ENCODE measurements at regions not wholly inside any gene's neighbourhood (a gene's known extent, or its start where the extent isn't known, plus 50 kb on each side); places are given as distances from the start of the nearest gene placed in this dataset.
A peak's percentile ranks its signal among the peaks of the same experiment; 100 is the strongest.
"Not testable (repeated sequence)": the region's sequence is repeated elsewhere in the genome, so short reads cannot be mapped to it uniquely, and the experiment has no call there.

- no peak for DNase-seq
Observed at GRCh38 chr1:18564676-18565075, 66.0 kb upstream of the PAX7 start.

GRCh38 chr1:18565321-18565720, 65.3 kb upstream of the PAX7 start:
- DNase-seq = no peak

GRCh38 chr1:18568489-18568888, 62.2 kb upstream of the PAX7 start:
- DNase-seq = no peak

- no peak for DNase-seq
Observed at GRCh38 chr1:18569251-18569650, 61.4 kb upstream of the PAX7 start.

GRCh38 chr1:18569811-18570545, 60.7 kb upstream of the PAX7 start:
- no peak for DNase-seq

GRCh38 chr1:18571275-18571674, 59.4 kb upstream of the PAX7 start:
- no peak for DNase-seq

- no peak for DNase-seq
Observed at GRCh38 chr1:18572022-18572880, 58.4 kb upstream of the PAX7 start.

GRCh38 chr1:18573170-18573569, 57.5 kb upstream of the PAX7 start:
- no peak for DNase-seq

- no peak for DNase-seq
Observed at GRCh38 chr1:18574754-18575153, 55.9 kb upstream of the PAX7 start.

GRCh38 chr1:18575620-18576019, 55.0 kb upstream of the PAX7 start:
- peak; percentile 1 for DNase-seq

GRCh38 chr1:18578271-18578670, 52.4 kb upstream of the PAX7 start:
- no peak for DNase-seq

- not testable (repeated sequence) for DNase-seq
Observed at GRCh38 chr1:18579267-18579666, 51.4 kb upstream of the PAX7 start.

GRCh38 chr1:18580047-18580446, 50.6 kb upstream of the PAX7 start:
- DNase-seq = no peak

GRCh38 chr1:18580691-18581419, 49.8 kb upstream of the PAX7 start:
- no peak for DNase-seq

Measured in NCI-H345 (cell line).